LNCaP clone FGC (cell line): ENCODE measurements at regions not wholly inside any gene's neighbourhood (a gene's known extent, or its start where the extent isn't known, plus 50 kb on each side); places are given as distances from the start of the nearest gene placed in this dataset.

Source experiments
- DNase-seq: peaks from one replicate; pipeline ENCODE4 v3.0.0-alpha.2; 2011; ENCODE audit warnings: low read depth
- H3K4me3 ChIP-seq: 2 replicates; pipeline ENCODE4 v1.5.1; 2011; ENCODE audit warnings: mild to moderate bottlenecking, low read depth, low read length, control low read depth
- TF ChIP-seq, protein P1 (sequence below): IDR thresholded peaks from 2 replicates; pipeline ENCODE4 v1.5.1; 2012; ENCODE audit warnings: mild to moderate bottlenecking; ENCODE audit not compliant: control insufficient read depth, insufficient read depth; ENCODE audit errors: extremely low read depth

DNA sequence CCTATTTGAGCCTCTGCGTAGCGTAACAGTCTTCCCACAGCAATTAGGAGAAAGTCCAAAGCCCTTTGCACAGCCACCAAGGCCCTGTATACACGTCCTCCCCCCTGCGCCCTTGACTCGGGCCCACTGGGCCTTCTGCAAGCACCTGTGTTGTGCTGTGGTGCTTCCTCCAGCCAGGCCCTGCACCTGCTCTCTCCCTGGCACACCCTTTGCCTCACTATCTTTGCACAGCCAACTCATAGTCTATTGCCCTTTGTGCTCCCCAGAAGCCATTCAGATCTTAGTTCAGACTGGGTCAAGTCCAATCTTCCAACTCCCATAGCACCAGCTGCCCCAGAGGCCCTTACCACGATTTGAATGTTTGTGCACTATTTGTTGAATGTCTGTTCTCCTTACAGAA, 271.6 kb upstream of the MGAT5 start:
- H3K4me3 ChIP-seq = no peak overlapping the region
- TF ChIP-seq, protein P1, sequence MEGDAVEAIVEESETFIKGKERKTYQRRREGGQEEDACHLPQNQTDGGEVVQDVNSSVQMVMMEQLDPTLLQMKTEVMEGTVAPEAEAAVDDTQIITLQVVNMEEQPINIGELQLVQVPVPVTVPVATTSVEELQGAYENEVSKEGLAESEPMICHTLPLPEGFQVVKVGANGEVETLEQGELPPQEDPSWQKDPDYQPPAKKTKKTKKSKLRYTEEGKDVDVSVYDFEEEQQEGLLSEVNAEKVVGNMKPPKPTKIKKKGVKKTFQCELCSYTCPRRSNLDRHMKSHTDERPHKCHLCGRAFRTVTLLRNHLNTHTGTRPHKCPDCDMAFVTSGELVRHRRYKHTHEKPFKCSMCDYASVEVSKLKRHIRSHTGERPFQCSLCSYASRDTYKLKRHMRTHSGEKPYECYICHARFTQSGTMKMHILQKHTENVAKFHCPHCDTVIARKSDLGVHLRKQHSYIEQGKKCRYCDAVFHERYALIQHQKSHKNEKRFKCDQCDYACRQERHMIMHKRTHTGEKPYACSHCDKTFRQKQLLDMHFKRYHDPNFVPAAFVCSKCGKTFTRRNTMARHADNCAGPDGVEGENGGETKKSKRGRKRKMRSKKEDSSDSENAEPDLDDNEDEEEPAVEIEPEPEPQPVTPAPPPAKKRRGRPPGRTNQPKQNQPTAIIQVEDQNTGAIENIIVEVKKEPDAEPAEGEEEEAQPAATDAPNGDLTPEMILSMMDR = no peak
- no peak for DNase-seq

GRCh38 chr2:133985563-133985962, 268.3 kb upstream of the MGAT5 start:
- TF ChIP-seq, protein P1 = no peak
- no peak overlapping the region for H3K4me3 ChIP-seq
- no peak for DNase-seq

- TF ChIP-seq, protein P1 = no peak
- DNase-seq = no peak
- no peak overlapping the region for H3K4me3 ChIP-seq
Observed at GRCh38 chr2:133986081-133986837, 267.6 kb upstream of the MGAT5 start.

DNA sequence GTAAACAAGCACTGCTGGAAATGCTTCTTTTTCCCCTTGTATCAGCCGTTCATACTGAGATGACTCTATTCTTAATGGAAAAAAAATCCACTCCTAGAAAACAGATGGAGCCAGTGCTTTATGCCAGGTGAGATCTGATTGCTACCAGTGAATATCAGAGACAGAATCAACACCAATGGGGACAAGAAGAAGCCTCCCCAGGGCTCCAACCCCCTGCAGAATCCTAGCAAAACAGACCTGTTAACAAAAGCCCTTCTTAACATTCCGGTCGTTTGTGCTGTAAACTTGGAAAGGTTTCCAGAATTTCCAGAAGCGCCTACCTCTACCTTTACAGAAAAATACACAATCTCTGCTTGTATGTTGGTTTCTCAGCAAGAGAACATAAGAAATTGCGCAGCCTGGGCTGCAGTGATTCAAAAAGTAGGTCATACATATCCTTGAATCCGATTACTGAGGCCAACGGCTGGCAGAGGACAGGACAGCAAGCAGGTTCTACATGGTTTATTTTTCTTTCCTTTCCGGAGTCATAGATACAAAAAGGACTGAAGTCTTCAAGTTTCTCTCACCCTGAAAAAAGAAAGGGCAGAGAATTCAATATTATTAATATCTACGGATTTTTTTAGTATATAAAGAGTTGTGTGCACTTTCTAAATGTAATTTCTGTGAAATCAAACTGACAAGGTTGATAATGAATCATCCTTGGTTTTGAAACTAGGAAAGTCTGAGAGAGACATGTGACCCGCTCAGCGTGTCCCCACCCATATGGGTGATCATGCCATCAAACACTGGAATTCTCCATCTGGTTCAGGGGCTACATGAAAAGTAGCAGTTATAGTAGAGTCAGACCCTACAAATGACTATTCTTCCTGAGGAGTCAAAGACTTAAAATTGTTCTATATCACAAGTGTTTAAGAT, 266.7 kb upstream of the MGAT5 start:
- DNase-seq = no peak
- no peak overlapping the region for H3K4me3 ChIP-seq
- TF ChIP-seq, protein P1 = no peak

- TF ChIP-seq, protein P1 = no peak
- no peak overlapping the region for H3K4me3 ChIP-seq
- no peak for DNase-seq
Observed at GRCh38 chr2:133988316-133988891, 265.5 kb upstream of the MGAT5 start.

DNA sequence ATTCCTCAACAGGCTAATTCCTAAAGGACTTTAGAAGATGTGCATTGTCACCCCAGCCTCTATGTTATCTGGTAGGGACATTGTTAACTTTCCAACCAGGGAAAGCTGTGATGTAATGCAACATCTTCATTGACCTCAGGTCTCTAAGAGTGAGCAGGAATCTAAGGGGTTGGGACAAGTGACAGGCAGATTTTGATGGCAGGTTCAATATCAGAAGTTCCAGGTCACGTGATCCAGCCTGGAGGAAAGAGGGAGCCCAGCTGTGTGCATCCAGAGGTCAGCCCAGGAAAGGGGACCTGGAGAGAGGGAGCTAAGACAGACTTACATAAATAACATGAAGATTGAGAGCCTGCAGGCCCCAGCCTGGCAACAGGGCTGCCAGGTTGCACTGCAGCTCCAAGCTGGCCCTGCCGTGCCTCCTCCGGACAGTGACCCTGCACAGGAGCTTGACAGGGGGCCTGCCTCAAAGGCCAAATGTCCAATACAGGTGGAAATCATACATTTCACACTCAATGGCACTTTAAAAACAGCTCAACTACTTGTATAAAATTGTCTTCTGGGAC, 262.2 kb upstream of the MGAT5 start:
- H3K4me3 ChIP-seq = no peak overlapping the region
- DNase-seq = no peak
- TF ChIP-seq, protein P1 = no peak
